C4-2B (cell line): ENCODE measurements at regions not wholly inside any gene's neighbourhood (a gene's known extent, or its start where the extent isn't known, plus 50 kb on each side); places are given as distances from the start of the nearest gene placed in this dataset.

ENCODE experiments used
- H3K27ac ChIP-seq: fragments of 450-650 bp; 2 replicates; pipeline ENCODE4 v1.5.1; 2017
- CTCF ChIP-seq: fragments of 450-650 bp; conservative IDR thresholded peaks from 2 replicates; pipeline ENCODE4 v1.5.1; 2017; ENCODE audit warnings: mild to moderate bottlenecking
- ZFX ChIP-seq: fragments of 450-650 bp; IDR thresholded peaks from 2 replicates; pipeline ENCODE4 v1.6.1; 2017

- TF ChIP-seq ZFX: no peak
- TF ChIP-seq CTCF: no peak
- H3K27ac ChIP-seq: no peak overlapping the region
These were observed 376.5 kb downstream of the BUD13 start for GRCh38 chr11:116396331-116396730.

GRCh38 chr11:116394022-116394421 lies 378.8 kb downstream of the BUD13 start:
- no peak overlapping the region for H3K27ac ChIP-seq

DNA sequence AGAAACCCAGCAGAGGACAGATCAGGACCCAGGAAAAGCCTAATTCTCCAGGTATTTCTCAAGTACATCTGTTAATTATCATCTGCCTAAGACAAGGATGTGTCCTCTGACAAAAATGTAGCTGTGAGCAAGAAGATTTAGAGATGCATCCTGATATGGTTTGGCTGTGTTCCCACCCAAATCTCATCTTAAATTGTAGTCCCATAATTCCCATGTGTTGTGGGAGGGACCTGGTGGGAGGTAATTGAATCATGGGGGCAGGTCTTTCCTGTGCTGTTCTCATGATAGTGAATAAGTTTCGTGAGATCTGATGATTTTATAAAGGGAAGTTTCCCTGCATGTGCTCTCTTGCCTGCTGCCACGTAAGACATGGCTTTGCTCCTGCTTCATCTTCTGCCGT lies 381.8 kb downstream of the BUD13 start:
- H3K27ac ChIP-seq: no peak overlapping the region
- no peak for TF ChIP-seq CTCF
- no peak for TF ChIP-seq ZFX

More at GRCh38 chr11:116394022-116394421, 378.8 kb downstream of the BUD13 start:
- TF ChIP-seq ZFX (no peak), CTCF (no peak)

- H3K27ac ChIP-seq: no peak overlapping the region
- TF ChIP-seq ZFX (no peak), CTCF (no peak)
These were observed 384.6 kb downstream of the BUD13 start for GRCh38 chr11:116388146-116388545.

DNA sequence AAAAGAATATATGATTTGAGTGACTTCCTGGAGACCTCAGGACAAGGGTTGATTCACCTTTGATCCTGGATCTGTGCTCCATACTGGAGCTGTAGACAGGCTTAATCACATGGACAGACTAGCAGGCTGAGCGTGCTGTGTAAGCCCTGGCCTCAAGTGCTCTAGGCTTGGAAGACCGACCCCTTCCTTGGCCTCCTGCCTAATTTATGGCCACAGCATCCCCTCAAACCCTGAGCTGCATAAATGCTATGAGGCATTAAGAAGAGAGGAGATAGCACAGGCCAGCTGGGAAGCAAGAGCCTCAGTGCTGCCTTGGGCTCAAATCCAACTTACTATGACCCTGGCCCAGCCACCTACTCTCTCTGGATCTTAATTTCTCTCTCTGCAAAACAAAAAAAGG lies 385.1 kb downstream of the BUD13 start:
- TF ChIP-seq CTCF (no peak), ZFX (no peak)

DNA sequence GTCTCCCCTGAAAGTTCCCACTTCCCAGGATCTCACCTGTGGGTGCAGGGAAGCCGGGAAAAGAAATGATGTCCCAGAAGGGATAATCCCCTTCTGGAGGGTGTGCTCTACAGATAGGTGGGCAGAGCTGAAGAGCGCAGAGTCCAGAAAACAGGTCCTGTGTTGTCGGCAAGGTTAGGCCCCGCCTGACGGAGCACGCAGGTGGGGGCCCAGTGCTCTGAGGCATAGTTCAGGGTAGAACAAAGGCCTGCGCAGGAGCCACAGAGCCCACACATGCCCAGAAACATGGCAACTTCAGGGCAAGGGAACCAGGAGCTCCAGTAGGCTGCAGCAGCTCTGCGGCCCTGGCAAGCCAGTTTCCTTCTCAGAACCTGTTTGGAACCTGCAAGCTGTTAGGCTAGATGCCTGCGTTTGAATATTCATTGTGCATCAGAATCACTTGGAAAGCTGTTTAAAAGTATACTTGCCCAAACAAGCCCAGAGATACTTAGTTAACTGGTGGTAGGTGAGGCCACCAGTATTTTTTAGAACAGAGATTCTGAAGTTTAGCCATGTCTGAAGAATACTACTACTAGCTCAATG lies 386.6 kb downstream of the BUD13 start:
- no peak overlapping the region for H3K27ac ChIP-seq
- TF ChIP-seq CTCF (no peak), ZFX (no peak)

More for the DNA sequence above, 385.1 kb downstream of the BUD13 start:
- no peak overlapping the region for H3K27ac ChIP-seq

DNA sequence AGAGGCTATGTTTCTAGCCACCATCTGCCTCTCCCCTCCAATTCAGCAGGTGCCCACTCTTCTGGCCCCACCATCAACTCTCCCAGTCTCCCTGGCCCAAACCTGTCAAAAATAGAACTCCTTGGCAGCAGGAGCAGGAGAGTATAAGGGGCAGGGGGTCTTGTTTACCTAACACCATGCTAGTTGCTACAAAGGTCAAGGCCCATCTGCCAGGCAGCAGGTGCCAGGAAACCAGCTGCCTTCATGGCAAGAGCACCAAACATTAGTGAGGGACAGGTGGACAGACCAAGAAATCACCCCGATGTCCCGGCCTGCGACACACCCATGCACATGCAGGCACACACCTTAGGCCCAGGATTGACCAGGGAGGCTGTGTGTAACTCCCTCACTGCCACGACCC lies 387.9 kb downstream of the BUD13 start:
- no peak overlapping the region for H3K27ac ChIP-seq
- no peak for TF ChIP-seq ZFX
- TF ChIP-seq CTCF: no peak
